HUDEP-2 (cell line): ENCODE measurements at regions not wholly inside any gene's neighbourhood (a gene's known extent, or its start where the extent isn't known, plus 50 kb on each side); places are given as distances from the start of the nearest gene placed in this dataset.

ENCODE experiments used
- DNase-seq, 76 experiments: peaks; one replicate each; lab custom pipeline; 2025; ENCODE audit not compliant: unreplicated experiment in 76 of 76; lab: John Stamatoyannopoulos, UW

DNA sequence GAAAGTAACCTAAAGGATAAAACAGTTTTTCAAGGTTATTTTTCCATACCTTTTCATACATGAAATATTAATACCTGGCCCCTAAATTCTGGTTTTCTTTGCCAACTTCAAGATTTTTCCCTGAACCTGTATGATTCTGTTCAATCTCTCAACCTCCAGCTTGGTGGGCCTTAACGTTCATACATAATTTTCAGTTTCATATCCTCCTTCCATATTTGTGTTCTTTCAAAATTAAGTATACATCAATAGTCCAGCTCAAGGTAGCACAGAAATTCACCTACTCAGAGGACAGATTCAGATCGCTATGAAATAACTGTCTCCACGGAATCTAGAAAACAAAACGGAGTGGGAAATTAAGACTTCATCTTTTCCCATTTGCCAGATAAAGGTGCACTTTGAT lies 505.8 kb upstream of the GHITM start:
- no peak for DNase-seq

DNA sequence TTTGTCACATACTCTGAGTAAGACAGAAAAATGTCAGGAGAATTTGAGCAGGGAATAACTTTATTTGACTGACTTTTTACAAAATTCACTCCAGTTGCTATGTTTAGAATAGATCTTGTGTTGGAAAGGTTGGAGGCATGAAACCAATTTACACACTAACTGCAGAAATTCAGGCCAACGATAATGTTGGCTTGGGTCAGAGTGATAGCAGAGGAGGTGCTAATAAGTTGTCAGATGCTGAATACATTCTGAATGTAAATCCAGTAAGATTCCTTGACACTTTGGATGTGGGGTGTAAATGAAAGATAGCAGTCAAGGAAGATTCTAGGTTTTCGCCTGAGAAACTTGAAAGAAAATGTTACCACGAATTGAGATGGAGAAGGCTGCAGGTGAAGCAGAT lies 502.5 kb upstream of the GHITM start:
- no peak for DNase-seq

- DNase-seq: no peak
Observed at GRCh38 chr10:83647526-83647925, 491.8 kb upstream of the GHITM start.

GRCh38 chr10:83648201-83648600 lies 491.1 kb upstream of the GHITM start:
- no peak for DNase-seq

- no peak for DNase-seq
Observed at GRCh38 chr10:83649471-83649870, 489.8 kb upstream of the GHITM start.

DNA sequence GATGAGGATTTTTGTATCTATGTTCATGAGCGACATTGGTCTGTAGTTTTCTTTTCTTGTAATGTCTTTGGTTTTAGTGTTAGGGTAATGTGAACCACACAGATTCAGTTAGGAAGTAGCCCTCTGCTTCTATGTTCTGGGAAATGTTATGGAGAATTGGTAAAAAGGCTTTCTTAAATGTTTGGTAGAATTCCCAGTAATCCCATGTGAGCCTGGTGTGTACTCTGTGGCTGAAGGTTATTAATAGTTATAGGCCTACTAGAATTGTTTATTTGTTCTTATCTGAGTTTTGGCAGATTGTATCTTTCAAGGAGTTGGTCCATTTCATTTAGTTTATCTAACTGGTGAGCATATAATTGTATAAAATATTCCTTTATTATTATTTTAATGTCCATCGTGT lies 484.6 kb upstream of the GHITM start:
- DNase-seq: no peak

GRCh38 chr10:83656924-83657323 lies 482.4 kb upstream of the GHITM start:
- DNase-seq: no peak

GRCh38 chr10:83657487-83657886 lies 481.8 kb upstream of the GHITM start:
- DNase-seq: no peak

DNA sequence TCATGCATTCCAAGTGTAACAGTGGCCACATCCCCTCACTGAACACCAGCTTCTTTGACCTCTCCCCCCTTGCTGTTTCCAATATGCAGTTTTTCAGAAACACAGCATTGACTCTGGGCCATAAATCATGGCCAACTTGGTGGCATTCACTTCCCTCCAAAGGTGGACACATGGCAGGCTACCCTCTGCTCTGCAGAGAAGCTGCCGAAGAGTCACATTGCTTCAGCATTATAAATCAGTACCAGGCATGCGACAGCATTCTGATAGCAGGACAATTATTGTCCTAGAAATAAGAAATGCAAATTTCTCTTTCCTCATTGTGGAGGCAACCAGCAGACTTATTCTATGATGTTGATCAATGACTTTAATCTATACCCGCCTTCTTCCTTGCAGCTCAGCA lies 475.4 kb upstream of the GHITM start:
- no peak for DNase-seq

DNA sequence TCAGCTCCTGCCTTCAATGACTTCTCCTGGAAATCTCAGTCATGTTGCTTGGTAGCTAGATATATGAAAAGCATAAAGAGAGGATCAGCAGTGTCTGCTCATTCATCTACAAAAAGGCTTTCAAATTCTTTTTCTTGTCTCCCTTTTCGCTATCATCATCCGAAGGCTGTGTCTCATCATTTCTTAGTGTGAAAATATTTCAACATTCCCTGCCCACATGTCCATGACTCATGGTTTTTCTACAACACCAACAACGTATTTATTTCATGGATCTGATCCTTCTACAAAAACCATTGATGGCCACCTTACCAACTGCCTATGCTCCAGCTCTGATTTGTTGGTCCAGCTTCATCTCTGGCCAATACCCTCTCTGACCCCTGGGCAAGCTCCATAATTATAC lies 472.5 kb upstream of the GHITM start:
- DNase-seq: no peak

DNA sequence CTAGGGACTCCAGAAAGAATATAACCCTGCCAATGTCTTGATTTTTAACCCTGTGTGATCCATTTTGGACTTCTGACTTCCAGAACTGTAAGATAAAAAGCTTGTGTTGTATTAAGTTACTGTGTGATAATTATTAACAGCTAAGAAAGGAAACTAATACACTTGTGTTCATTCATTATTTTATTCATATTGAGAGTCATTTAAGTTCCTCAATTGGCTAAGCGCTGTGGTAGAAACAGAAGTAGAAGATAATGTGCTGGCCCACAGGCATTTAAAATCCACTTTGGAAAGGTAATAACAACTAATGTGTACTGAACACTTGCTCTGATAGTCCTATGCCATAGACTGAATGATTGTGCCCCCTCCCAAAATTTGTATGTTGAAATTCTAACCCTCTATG lies 471.7 kb upstream of the GHITM start:
- DNase-seq: no peak

- no peak for DNase-seq
Observed at GRCh38 chr10:83673316-83673715, 466.0 kb upstream of the GHITM start.

DNA sequence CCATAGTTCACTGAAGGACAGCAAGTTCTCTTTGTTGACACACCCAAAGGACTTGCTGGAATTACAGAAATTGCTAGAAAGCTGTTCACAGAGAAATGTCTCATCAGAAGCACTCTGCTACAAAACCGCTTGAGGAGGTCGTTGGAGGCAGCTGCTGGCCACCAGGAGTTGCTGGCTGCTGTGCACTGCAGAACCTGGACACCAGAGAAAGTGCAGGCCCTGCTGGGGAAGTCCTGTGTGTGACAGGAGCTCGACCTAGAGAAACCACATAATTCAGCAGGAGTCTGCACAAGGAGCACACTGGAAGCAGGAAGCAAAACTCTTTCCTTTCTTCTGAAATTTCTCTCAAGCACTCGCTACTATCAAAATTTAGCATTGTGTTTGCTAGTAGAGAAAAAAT lies 461.5 kb upstream of the GHITM start:
- no peak for DNase-seq

DNA sequence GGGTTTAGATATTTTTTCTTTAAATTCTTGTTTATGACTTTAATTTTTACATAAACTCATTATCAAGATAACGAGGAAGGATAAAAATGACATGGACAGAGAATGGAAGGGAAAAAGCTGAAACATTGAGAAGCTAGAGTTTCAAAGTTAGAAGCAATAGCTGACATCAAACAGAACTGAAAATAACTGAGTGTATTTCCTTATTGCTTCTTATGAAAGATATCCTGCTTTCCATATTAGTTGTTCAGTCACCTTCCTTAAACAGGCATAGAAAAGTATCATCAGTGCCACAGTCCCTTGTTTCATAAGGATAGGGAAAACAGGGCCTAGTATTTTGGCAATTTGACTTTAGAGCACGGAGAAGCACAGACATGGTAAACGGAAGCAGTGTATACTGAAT lies 460.5 kb upstream of the GHITM start:
- no peak for DNase-seq

DNA sequence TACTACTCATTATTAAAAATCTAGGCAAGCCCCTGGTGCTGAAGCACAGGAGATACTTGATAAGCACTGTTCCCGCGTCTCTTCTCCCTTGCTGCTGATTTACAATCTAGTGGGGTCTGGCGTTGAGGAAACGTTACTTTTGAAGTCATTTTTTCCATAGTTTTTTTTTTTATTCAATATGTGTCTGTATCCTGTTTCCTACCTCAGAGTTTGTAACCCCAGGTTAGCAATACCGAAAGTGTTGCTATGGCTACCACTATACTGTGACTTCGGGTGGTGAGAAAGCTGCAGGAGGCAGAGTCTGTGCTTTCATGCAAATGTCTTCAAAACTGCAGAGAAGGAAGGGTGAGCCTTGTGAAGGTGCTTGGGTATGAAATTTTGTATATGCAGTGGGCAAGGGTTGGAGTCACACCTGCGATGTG lies 458.8 kb upstream of the GHITM start:
- no peak for DNase-seq

GRCh38 chr10:83682414-83682813 lies 456.9 kb upstream of the GHITM start:
- no peak for DNase-seq

DNA sequence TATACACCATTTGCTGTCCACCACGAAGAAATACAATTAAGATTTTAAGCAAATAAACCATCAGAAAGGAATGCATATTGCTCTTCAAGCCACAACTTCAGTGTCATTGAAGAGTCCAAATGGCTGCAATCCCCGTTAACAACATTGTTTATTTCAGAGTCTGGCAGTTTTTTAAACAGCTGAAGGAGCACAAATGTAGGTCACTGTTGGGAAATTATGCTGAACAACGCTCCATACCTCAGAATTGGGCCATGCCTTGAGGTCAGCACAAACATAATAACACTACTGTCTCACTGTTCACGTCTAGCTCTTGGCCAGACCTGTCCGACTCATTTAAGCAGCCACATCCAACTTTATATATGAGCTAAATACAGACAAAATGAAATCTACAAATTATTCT lies 453.9 kb upstream of the GHITM start:
- no peak for DNase-seq

GRCh38 chr10:83691791-83692596 lies 447.3 kb upstream of the GHITM start:
- no peak for DNase-seq

- no peak for DNase-seq
Observed at GRCh38 chr10:83698899-83699298, 440.4 kb upstream of the GHITM start.

- DNase-seq: no peak
Observed at GRCh38 chr10:83701799-83702198, 437.5 kb upstream of the GHITM start.

DNA sequence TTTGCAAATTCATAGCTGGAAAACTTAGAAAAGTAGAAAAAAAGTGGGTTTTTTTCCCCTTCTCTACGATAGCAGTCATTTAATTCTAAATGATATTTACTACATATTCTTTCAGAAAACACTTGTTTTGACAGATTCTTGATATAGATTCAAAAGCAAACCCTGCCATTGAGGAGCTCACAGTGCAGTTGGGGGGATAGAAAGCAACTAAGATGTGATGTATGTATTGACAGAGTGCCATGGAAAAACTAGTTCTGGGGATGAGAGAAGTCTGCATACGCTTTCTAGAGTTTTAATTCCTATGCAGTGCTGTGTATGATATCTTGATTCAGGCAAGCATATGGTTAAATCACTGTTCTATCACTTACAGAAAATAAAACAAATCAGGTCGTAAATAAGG lies 436.6 kb upstream of the GHITM start:
- no peak for DNase-seq

- DNase-seq: no peak
Observed at GRCh38 chr10:83706120-83706519, 433.2 kb upstream of the GHITM start.
